ENCODE measurements at regions not wholly inside any gene's neighbourhood (a gene's known extent, or its start where the extent isn't known, plus 50 kb on each side); places are given as distances from the start of the nearest gene placed in this dataset.

DNA sequence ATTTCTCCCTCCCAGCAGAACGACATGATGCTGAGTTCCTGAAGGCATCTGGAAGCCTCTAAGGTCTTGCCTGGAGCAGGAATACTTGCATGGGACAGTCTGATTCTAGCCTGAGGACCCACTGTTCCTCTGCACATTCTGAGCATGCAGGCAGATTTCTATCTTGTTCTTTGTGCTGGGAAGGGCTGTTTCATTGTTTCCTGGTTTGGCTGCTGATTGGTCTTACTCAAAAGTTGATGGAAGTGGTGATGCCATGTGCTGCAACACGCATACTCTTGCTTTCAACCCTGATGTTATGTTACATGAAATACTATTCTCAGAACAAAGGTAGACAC, 307.0 kb downstream of the GATA3 start:
- Histone ChIP-seq H4K20me1 (replicated peaks; ENCODE audit: control insufficient read depth, extremely low read depth, insufficient read depth, low read length) (no peaks in the 10 kb centered on the region), H3K9me1 (replicated peaks; ENCODE audit: control insufficient read depth, extremely low read depth, insufficient read depth, low read length) (no peaks in the 10 kb centered on the region), H3K79me2 (ENCODE audit: control insufficient read depth, insufficient read depth, low read length) (no peaks in the 10 kb centered on the region), H3K36me3 (ENCODE audit: control insufficient read depth in 2 of 2, extremely low read depth in 1 of 2, insufficient read depth in 2 of 2, low read length in 2 of 2) (no peaks in the 10 kb centered on the region), H3K4me2 (ENCODE audit: insufficient read depth, low read length) (no peak overlapping the region), H3K9ac (replicated peaks; ENCODE audit: extremely low read depth, insufficient read depth, low read length) (no peak overlapping the region), H3K9me3 (replicated peaks; ENCODE audit: control insufficient read depth, insufficient read depth, low read length) (no peaks in the 10 kb centered on the region), H3K27me3 (ENCODE audit: control insufficient read depth in 2 of 2, insufficient read depth in 2 of 2, low read length in 2 of 2) (peaks cover 0 to 3% of the 10 kb centered on the region in 2 experiments), H3K4me1 (ENCODE audit: control insufficient read depth, extremely low read depth, insufficient read depth, low read length) (no peaks in the 10 kb centered on the region), H3K27ac (ENCODE audit: insufficient read depth, low read depth, low read length) (no peak overlapping the region), H2AFZ (ENCODE audit: low read depth, low read length) (no peak overlapping the region), H3K4me3 (replicated peaks in 1 of 3; ENCODE audit: insufficient read depth in 1 of 3, low read depth in 1 of 3, low read length in 3 of 3) (no peak overlapping the region)
- ChIA-PET POLR2A (no interaction called here), CTCF (no interaction called here)
- DNase-seq (ENCODE audit: low read depth, low spot score) (no peak), FAIRE-seq (no peak)
- BruUV-seq (replicated peaks): no TSS peak
- dilution Hi-C loops (cut with MboI; ENCODE audit: extremely low pct_ligation_motif_present, low sequenced_read_pairs): no loop called here
- intact Hi-C loops (cut with micrococcal nuclease): no loop called here
- no peak for TF ChIP-seq POLR2A (IDR thresholded peaks at IDR 0.05; ENCODE audit: low read depth, low read length)
- TF ChIP-seq, protein P1, sequence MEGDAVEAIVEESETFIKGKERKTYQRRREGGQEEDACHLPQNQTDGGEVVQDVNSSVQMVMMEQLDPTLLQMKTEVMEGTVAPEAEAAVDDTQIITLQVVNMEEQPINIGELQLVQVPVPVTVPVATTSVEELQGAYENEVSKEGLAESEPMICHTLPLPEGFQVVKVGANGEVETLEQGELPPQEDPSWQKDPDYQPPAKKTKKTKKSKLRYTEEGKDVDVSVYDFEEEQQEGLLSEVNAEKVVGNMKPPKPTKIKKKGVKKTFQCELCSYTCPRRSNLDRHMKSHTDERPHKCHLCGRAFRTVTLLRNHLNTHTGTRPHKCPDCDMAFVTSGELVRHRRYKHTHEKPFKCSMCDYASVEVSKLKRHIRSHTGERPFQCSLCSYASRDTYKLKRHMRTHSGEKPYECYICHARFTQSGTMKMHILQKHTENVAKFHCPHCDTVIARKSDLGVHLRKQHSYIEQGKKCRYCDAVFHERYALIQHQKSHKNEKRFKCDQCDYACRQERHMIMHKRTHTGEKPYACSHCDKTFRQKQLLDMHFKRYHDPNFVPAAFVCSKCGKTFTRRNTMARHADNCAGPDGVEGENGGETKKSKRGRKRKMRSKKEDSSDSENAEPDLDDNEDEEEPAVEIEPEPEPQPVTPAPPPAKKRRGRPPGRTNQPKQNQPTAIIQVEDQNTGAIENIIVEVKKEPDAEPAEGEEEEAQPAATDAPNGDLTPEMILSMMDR (IDR thresholded peaks at IDR 0.05; ENCODE audit: extremely low read depth in 1 of 2, insufficient read depth in 1 of 2, low read depth in 1 of 2, low read length in 2 of 2): no peak

DNA sequence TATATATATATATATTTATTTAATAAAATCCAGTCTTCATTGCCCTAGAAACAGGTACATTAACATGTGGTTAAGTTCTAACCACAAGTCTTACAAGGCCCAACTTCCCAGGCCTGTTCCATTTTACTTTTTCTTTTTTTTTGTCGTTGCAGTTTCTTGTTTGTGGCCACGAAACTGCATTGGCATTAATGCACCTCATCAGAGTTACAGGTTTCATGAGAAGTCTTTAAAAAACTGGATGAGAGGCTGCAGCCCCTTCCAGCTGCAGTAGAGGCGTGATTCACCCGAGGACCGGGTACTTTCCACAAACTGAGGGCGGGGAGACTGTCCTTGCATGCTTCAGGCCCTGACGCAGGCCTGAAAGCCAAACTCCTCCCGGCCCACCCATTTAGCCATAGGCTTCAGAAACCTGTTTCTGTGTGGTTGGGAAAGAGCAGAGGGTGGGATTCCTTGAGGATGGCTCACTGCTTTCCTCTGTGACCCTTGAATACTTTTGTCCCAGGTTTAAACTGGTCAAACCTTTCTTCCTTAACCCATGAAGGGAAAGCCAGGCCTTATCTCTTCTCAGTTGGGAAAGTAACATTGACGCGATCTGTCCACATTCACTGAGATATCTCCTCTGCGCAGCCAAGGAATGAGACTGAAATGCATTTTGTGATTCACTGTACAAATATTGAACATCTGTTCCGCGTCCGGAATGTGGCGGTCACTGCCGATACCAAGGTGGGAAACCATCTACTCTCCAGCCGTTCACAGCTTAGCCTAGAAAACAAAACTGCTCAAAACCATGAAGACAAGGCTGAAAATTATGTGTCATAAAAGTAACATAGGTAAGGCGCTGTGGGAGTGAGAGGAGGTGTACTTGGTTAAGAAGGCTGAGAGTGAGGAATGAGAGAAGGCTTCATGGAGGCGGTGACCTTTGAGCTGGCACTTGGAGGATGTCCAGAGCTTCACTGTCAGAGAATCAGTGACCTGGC, 311.7 kb downstream of the GATA3 start:
- Histone ChIP-seq H3K4me1 (ENCODE audit: control insufficient read depth, extremely low read depth, insufficient read depth, low read length) (peaks cover 14% of the 10 kb centered on the region), H3K9ac (replicated peaks; ENCODE audit: extremely low read depth, insufficient read depth, low read length) (no peak overlapping the region), H3K9me3 (replicated peaks; ENCODE audit: control insufficient read depth, insufficient read depth, low read length) (no peaks in the 10 kb centered on the region), H3K9me1 (replicated peaks; ENCODE audit: control insufficient read depth, extremely low read depth, insufficient read depth, low read length) (no peaks in the 10 kb centered on the region), H3K4me2 (ENCODE audit: insufficient read depth, low read length) (no peak overlapping the region), H3K4me3 (replicated peaks in 1 of 3; ENCODE audit: insufficient read depth in 1 of 3, low read depth in 1 of 3, low read length in 3 of 3) (no peak overlapping the region), H3K27me3 (ENCODE audit: control insufficient read depth in 2 of 2, insufficient read depth in 2 of 2, low read length in 2 of 2) (peaks cover 0 to 3% of the 10 kb centered on the region in 2 experiments), H3K27ac (ENCODE audit: insufficient read depth, low read depth, low read length) (no peak overlapping the region), H3K36me3 (ENCODE audit: control insufficient read depth in 2 of 2, extremely low read depth in 1 of 2, insufficient read depth in 2 of 2, low read length in 2 of 2) (no peaks in the 10 kb centered on the region), H2AFZ (ENCODE audit: low read depth, low read length) (no peak overlapping the region), H3K79me2 (ENCODE audit: control insufficient read depth, insufficient read depth, low read length) (no peaks in the 10 kb centered on the region), H4K20me1 (replicated peaks; ENCODE audit: control insufficient read depth, extremely low read depth, insufficient read depth, low read length) (no peaks in the 10 kb centered on the region)
- TF ChIP-seq GATA2 (IDR thresholded peaks at IDR 0.05; ENCODE audit: insufficient read depth, insufficient read length, low read depth, low read length) (no peak), JUN (IDR thresholded peaks at IDR 0.05; ENCODE audit: borderline replicate concordance, insufficient read depth, insufficient read length, low read depth) (no peak), FOS (IDR thresholded peaks at IDR 0.05; ENCODE audit: borderline replicate concordance, insufficient read depth, low read length) (no peak), POLR2A (IDR thresholded peaks at IDR 0.05; ENCODE audit: low read depth, low read length) (no peak), MYC (IDR thresholded peaks at IDR 0.05; ENCODE audit: low read depth, low read length) (no peak), EZH2 (IDR thresholded peaks at IDR 0.05; ENCODE audit: borderline replicate concordance, low read depth, low read length, severe bottlenecking) (no peak), POLR2AphosphoS5 (IDR thresholded peaks at IDR 0.05; ENCODE audit: insufficient read depth, low read depth, low read length) (no peak)
- TF ChIP-seq, protein P1 (IDR thresholded peaks at IDR 0.05; ENCODE audit: extremely low read depth in 1 of 2, insufficient read depth in 1 of 2, low read depth in 1 of 2, low read length in 2 of 2): no peak
- TF ChIP-seq, protein P2, sequence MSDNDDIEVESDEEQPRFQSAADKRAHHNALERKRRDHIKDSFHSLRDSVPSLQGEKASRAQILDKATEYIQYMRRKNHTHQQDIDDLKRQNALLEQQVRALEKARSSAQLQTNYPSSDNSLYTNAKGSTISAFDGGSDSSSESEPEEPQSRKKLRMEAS (IDR thresholded peaks at IDR 0.05; ENCODE audit: insufficient read depth, insufficient read length): no peak
- no peak for FAIRE-seq
- no peak for DNase-seq (ENCODE audit: low read depth, low spot score)
- ChIA-PET POLR2A (no interaction called here), CTCF (no interaction called here)
- intact Hi-C loops (cut with micrococcal nuclease): no loop called here
- BruUV-seq (replicated peaks): no TSS peak
- dilution Hi-C loops (cut with MboI; ENCODE audit: extremely low pct_ligation_motif_present, low sequenced_read_pairs): no loop called here

Data from endothelial cell of umbilical vein (primary cell).